GM13976 (cell line): ENCODE measurements at regions not wholly inside any gene's neighbourhood (a gene's known extent, or its start where the extent isn't known, plus 50 kb on each side); places are given as distances from the start of the nearest gene placed in this dataset.

ENCODE experiments used
- DNase-seq: peaks from one replicate; pipeline ENCODE4 v3.0.0; 2012; ENCODE audit warnings: low spot score
- CTCF ChIP-seq: IDR thresholded peaks from 2 replicates; pipeline ENCODE4 v1.5.1; 2012; ENCODE audit warnings: borderline replicate concordance, mild to moderate bottlenecking; ENCODE audit not compliant: insufficient read depth; ENCODE audit errors: extremely low read depth, missing control alignments, control extremely low read depth
- in situ Hi-C: fragments of 300-500 bp; cut with MboI; formaldehyde crosslinking; loops from one replicate; pipeline ENCODE4 v1.12.0; 2022; ENCODE audit warnings: low sequenced_read_pairs, mixed read lengths, inconsistent platforms; ENCODE audit not compliant: unreplicated experiment

DNA sequence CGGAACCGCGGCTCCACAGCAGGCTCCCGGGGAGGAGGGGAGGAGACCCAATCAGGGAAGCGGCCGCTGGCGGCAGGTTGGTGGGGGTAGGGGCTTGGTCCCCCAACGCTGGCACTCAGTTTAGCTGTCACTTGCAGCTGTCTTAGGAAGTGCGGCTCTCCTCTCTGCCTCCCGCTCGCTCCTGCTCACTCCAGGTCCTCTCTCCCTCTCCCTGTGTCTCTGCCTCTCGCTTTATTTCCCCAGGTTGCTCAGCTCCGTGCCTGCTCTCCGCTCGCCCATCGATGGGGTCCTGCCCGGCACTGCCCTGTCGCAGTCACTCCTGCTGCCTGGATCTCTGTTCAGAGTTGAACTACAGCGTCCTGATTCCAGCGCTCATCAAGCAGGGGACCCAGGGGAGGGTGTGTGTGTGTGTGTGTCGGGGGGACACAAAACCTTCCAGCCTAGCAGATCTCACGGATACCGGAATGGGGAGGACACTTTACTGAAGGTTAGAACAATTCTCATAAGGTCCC lies 145.6 kb downstream of the ENGASE start:
- in situ Hi-C loops, result no loop called here
- DNase-seq, result no peak
- TF ChIP-seq CTCF, result no peak

DNA sequence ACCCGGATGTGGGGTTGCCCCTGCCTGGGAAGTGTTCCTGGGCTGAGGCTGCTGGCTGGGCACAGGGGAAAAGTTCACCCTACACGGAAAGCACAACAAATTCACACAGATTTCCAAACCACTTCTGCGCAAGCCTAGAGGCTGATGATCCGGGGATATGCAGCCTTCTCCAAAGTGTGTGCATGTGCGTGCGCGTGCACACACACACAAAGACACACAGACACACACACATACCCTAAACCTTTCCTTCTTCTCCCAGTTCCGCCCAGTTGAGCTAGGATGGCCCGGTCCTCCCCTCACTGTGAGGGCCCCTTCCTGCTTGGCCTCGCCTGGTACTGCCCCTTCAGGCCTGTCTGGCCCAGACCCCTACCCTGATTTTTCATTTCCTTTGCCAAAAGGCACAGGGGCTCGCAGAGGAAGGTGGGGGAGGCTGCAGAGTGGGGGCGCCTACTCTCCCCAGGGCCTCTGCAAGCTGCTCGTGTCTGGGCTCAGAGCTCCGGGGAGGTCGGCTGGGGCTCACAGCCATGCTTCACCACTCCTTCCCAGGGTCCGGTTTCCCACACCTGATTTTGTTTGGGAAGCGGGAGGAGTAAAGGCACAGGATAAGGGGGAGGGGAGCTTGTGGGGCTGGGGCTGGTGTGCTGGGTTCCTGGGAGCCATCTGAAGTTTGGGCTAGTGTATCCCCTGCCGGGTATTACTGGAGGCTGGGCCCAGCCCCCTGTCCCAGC lies 144.7 kb downstream of the ENGASE start:
- in situ Hi-C loops, result no loop called here
- no peak for TF ChIP-seq CTCF
- DNase-seq, result no peak

DNA sequence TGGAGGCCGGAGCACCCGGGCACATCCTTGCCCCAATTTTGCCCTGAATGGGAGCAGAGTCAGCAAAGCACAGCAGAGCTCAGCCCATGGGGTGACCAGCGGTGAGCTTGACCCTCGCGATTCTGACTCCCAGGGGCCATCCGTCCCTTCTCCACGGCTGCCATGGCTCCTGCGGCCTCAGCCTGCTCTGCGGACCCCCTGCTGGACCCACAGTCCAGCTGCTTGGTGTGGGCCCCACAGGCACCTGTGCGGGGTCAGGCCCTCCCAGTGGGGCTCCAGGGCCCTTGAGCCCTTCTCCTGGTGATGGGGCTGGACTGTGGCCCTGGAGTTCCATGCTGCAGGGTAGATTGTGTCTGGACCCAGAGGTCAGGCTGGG lies 144.2 kb downstream of the ENGASE start:
- no peak for DNase-seq
- in situ Hi-C loops, result no loop called here
- TF ChIP-seq CTCF, result no peak

DNA sequence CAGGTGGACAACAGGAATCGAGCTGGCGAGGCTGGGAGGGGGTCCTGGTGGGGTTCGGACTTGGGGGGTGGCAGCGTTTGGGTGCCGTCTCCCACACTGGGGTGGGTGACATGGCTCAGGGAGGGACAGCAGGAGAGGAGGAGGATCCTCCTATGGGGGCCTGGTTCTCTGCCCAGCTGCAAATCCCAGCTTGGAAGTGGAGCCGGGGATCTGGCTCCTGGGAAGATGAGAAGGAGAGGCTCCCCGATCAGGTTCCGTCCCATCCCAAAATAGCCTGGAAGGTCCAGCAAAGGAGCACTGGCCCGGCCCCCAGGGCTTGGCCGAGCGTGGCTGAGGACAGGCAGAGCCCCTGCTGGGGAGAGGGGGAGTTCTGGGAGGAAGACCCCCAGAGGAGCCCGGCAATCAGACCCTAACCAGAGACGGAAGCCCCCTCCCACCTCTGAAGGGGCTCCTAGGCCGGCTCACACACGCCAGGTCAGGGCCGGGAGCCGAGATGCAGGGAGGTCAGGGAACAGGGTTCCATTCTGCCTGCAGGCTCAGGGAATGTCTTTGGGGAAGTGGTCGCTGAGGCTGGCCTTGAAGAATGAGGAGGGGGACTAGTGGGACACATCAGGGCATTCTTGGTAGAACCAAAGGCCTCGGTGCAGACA lies 143.7 kb downstream of the ENGASE start:
- no peak for TF ChIP-seq CTCF
- in situ Hi-C loops, result no loop called here
- DNase-seq, result no peak

DNA sequence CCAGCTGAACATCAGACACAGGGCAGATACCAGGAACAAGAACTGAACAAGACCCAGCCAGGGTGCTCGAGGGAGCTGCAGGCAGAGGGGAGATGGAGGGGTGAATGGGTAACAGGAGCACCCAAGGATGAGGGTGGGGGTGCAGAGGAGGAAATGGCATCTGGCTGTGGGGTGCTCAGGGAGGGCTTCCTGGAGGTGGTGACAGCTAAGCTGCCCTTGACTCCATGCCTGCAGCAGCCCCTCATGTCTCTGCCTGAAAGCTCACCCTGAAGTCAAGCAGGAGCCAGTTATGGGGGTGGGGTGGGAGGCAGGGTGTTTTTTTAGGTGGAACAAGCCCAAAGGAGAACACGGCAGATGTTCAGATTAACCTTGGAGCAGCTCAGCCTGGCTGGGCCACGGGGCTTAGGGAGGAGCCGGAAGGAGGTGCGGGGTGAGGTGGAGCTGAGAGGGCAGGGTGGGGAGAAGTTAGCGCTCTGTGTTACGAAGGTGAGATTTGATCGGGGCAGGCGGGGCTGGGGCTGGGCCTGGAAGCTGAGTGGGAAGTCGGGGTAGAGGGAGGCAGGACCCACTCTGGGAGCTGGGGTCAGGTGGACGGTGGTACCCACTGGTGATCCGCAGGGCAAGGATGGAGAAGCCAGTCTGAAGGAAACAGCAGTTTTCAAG lies 143.0 kb downstream of the ENGASE start:
- in situ Hi-C loops, result no loop called here
- DNase-seq, result no peak
- no peak for TF ChIP-seq CTCF

DNA sequence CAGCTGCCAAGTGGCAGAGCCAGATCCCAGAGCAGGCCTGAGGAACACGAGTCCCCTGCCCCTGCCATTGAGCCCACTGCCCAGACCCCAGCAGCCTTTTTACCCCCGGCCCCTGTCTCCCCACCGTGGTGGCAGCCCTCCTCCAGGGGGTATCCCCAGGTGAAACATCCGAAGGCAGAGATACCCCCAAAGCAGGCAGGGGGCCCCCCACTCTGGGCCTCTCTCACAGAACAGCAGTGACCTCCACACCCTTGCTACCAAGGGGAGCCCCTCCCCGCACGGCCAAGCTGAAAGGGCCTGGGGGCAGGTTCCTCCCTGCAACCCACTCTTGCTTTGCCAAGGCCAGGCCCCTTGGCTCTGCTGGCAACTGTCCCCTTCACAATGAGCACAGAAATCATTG lies 142.2 kb downstream of the ENGASE start:
- no peak for TF ChIP-seq CTCF
- no peak for DNase-seq
- in situ Hi-C loops, result no loop called here
